ENCODE measurements at regions not wholly inside any gene's neighbourhood (a gene's known extent, or its start where the extent isn't known, plus 50 kb on each side); places are given as distances from the start of the nearest gene placed in this dataset.

DNA sequence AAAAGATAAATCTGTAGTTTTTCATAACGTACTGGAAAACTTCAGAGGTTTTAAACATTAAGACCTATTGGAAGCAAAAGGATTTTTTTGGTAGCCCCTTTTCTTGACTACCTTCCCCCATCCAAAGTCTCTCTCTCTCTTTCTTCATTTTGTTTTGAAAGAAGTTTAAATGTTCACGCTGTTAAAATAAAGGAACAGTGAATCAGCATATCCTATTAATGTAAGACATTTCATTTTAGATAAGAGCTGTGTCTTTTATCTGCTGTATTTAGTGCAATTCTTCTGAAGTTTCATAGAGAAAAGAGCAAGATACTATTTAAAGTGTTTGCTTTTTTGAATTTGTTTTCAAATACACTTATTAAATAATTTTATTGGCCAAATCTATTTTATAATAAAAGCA, 205.5 kb upstream of the POU3F3 start:
- TF ChIP-seq ZBTB7A (IDR thresholded peaks at IDR 0.05; ENCODE audit: low read depth) = no peak
- no peak for TF ChIP-seq EP300 (IDR thresholded peaks at IDR 0.05; ENCODE audit: borderline replicate concordance)
- TF ChIP-seq TCF12 (IDR thresholded peaks at IDR 0.05; ENCODE audit: low read depth) = no peak
- TF ChIP-seq EGR1 (IDR thresholded peaks at IDR 0.05) = no peak
- no peak for TF ChIP-seq USF1 (IDR thresholded peaks at IDR 0.05)
- no peak for TF ChIP-seq RAD21 (IDR thresholded peaks at IDR 0.05; ENCODE audit: low read depth)
- no peak for TF ChIP-seq TEAD4 (IDR thresholded peaks at IDR 0.05)
- TF ChIP-seq YY1 (IDR thresholded peaks at IDR 0.05; ENCODE audit: low read depth) = no peak
- TF ChIP-seq FOXM1 (IDR thresholded peaks at IDR 0.05; ENCODE audit: borderline replicate concordance, low read depth) = no peak
- TF ChIP-seq TAF1 (IDR thresholded peaks at IDR 0.05; ENCODE audit: low read depth) = no peak
- TF ChIP-seq CEBPB (IDR thresholded peaks at IDR 0.05) = no peak
- TF ChIP-seq, protein P1, sequence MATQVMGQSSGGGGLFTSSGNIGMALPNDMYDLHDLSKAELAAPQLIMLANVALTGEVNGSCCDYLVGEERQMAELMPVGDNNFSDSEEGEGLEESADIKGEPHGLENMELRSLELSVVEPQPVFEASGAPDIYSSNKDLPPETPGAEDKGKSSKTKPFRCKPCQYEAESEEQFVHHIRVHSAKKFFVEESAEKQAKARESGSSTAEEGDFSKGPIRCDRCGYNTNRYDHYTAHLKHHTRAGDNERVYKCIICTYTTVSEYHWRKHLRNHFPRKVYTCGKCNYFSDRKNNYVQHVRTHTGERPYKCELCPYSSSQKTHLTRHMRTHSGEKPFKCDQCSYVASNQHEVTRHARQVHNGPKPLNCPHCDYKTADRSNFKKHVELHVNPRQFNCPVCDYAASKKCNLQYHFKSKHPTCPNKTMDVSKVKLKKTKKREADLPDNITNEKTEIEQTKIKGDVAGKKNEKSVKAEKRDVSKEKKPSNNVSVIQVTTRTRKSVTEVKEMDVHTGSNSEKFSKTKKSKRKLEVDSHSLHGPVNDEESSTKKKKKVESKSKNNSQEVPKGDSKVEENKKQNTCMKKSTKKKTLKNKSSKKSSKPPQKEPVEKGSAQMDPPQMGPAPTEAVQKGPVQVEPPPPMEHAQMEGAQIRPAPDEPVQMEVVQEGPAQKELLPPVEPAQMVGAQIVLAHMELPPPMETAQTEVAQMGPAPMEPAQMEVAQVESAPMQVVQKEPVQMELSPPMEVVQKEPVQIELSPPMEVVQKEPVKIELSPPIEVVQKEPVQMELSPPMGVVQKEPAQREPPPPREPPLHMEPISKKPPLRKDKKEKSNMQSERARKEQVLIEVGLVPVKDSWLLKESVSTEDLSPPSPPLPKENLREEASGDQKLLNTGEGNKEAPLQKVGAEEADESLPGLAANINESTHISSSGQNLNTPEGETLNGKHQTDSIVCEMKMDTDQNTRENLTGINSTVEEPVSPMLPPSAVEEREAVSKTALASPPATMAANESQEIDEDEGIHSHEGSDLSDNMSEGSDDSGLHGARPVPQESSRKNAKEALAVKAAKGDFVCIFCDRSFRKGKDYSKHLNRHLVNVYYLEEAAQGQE (IDR thresholded peaks at IDR 0.05; ENCODE audit: low read depth) = no peak
- TF ChIP-seq, protein P2, sequence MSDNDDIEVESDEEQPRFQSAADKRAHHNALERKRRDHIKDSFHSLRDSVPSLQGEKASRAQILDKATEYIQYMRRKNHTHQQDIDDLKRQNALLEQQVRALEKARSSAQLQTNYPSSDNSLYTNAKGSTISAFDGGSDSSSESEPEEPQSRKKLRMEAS (IDR thresholded peaks at IDR 0.05) = no peak

DNA sequence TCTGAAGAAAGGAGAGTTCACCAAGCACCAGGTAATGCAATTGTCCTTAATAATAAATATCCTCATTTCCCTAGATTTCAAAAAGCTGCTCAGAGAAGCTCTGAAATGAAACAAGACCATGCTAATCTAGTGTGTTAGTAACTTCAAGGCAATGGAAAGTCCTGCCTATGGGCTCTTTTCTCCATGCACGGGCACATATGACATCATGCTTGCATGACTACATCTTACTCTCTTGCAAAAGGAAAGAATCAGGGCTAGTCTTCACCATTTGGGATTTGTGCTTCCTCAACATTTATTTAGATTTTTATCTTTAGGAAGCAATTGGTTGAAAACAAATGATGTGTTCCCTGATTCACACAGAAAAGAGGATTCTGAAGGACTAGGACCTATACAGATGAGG, 204.0 kb upstream of the POU3F3 start:
- no peak for TF ChIP-seq TEAD4 (IDR thresholded peaks at IDR 0.05)
- no peak for TF ChIP-seq ZBTB7A (IDR thresholded peaks at IDR 0.05; ENCODE audit: low read depth)
- no peak for TF ChIP-seq USF1 (IDR thresholded peaks at IDR 0.05)
- no peak for TF ChIP-seq CEBPB (IDR thresholded peaks at IDR 0.05)
- TF ChIP-seq, protein P2 (IDR thresholded peaks at IDR 0.05) = no peak

DNA sequence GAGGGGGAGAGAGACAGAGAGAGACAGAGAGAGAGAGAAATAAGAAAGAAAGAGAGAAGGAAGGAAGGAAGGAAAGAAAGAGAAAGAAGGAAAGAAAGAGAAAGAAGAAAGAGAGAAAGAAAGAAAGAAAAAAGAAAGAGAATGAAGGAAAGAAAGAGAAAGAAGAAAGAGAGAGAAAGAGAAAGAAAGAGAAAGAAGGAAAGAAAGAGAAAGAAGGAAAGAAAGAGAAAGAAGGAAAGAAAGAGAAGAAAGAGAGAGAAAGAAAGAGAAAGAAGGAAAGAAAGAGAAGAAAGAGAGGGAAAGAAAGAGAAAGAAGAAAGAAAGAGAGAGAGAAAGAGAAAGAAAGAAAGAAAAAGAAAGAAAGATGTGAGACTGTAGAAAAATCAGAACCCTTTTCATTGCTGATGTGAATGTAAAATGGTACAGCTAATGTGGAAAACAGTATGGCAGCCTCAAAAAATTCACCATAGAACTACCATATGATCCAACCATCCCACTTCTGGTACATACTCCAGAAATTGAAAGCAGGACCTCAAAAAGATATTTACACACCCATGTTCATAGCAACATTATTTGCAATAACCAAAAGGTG, 203.4 kb upstream of the POU3F3 start:
- TF ChIP-seq, protein P2 (IDR thresholded peaks at IDR 0.05) = no peak
- TF ChIP-seq USF1 (IDR thresholded peaks at IDR 0.05) (no peak), YY1 (IDR thresholded peaks at IDR 0.05; ENCODE audit: low read depth) (no peak), CREB1 (IDR thresholded peaks at IDR 0.05; ENCODE audit: low read depth) (no peak)

DNA sequence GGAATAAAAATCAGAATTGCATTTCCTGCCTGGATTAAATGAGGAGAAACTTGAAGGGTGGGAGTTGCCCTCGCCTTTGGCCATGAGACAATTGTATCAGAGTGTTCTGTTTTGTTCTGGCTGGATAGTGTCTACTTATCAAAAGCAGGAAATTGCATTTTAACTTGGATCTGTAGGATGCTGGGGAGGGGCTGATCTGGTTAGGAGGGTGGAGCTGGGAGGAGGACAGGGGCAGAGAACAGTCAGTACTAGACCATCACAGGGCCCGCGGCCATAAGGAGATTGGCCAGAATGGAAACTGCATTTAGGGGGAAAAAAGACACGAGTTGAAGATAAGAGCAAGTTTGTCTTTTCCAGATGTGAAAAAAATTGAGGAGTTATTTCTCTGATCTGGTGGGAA, 199.1 kb upstream of the POU3F3 start:
- TF ChIP-seq EGR1 (IDR thresholded peaks at IDR 0.05) (no peak), RAD21 (IDR thresholded peaks at IDR 0.05; ENCODE audit: low read depth) (no peak), CREB1 (IDR thresholded peaks at IDR 0.05; ENCODE audit: low read depth) (no peak), ZBTB7A (IDR thresholded peaks at IDR 0.05; ENCODE audit: low read depth) (no peak), TAF1 (IDR thresholded peaks at IDR 0.05; ENCODE audit: low read depth) (no peak), CEBPB (IDR thresholded peaks at IDR 0.05) (no peak), USF1 (IDR thresholded peaks at IDR 0.05) (no peak), YY1 (IDR thresholded peaks at IDR 0.05; ENCODE audit: low read depth) (no peak), TEAD4 (IDR thresholded peaks at IDR 0.05) (no peak), TCF12 (IDR thresholded peaks at IDR 0.05; ENCODE audit: low read depth) (no peak), EP300 (IDR thresholded peaks at IDR 0.05; ENCODE audit: borderline replicate concordance) (no peak), FOXM1 (IDR thresholded peaks at IDR 0.05; ENCODE audit: borderline replicate concordance, low read depth) (no peak), NFIC (IDR thresholded peaks at IDR 0.05) (no peak)
- TF ChIP-seq, protein P1 (IDR thresholded peaks at IDR 0.05; ENCODE audit: low read depth) = no peak
- TF ChIP-seq, protein P2 (IDR thresholded peaks at IDR 0.05) = no peak

GRCh38 chr2:104656571-104657163, 197.2 kb upstream of the POU3F3 start:
- no peak for TF ChIP-seq ZBTB7A (IDR thresholded peaks at IDR 0.05; ENCODE audit: low read depth)
- TF ChIP-seq TAF1 (IDR thresholded peaks at IDR 0.05; ENCODE audit: low read depth) = no peak
- no peak for TF ChIP-seq NFIC (IDR thresholded peaks at IDR 0.05)
- TF ChIP-seq RAD21 (IDR thresholded peaks at IDR 0.05; ENCODE audit: low read depth) = no peak
- no peak for TF ChIP-seq EGR1 (IDR thresholded peaks at IDR 0.05)
- TF ChIP-seq, protein P1 (IDR thresholded peaks at IDR 0.05; ENCODE audit: low read depth) = no peak
- no peak for TF ChIP-seq FOXM1 (IDR thresholded peaks at IDR 0.05; ENCODE audit: borderline replicate concordance, low read depth)
- no peak for TF ChIP-seq USF1 (IDR thresholded peaks at IDR 0.05)
- TF ChIP-seq, protein P2 (IDR thresholded peaks at IDR 0.05) = no peak
- no peak for TF ChIP-seq CEBPB (IDR thresholded peaks at IDR 0.05)
- TF ChIP-seq TEAD4 (IDR thresholded peaks at IDR 0.05) = no peak
- TF ChIP-seq TCF12 (IDR thresholded peaks at IDR 0.05; ENCODE audit: low read depth) = no peak
- no peak for TF ChIP-seq YY1 (IDR thresholded peaks at IDR 0.05; ENCODE audit: low read depth)
- TF ChIP-seq CREB1 (IDR thresholded peaks at IDR 0.05; ENCODE audit: low read depth) = no peak
- TF ChIP-seq EP300 (IDR thresholded peaks at IDR 0.05; ENCODE audit: borderline replicate concordance) = no peak
